CD4-positive, alpha-beta T cell (primary cell): ENCODE measurements at regions not wholly inside any gene's neighbourhood (a gene's known extent, or its start where the extent isn't known, plus 50 kb on each side); places are given as distances from the start of the nearest gene placed in this dataset.

Experiments used
- ATAC-seq: fragments of 200-7000 bp; cut with Tn5 transposase; one replicate; pipeline ENCODE4 v1.10.0; 2022; ENCODE audit warnings: mild to moderate bottlenecking; ENCODE audit not compliant: poor library complexity
- CTCF ChIA-PET: fragments of 350-600 bp; sonication (Branson Sonifier 250); formaldehyde crosslinking; loops from one replicate; lab custom pipeline; 2021; ENCODE audit warnings: antibody characterized with exemption, inconsistent platforms; lab: Charles Lee
- POLR2A ChIA-PET: fragments of 350-600 bp; sonication (Branson Sonifier 250); formaldehyde crosslinking; loops from one replicate; lab custom pipeline; 2021; ENCODE audit warnings: antibody characterized with exemption, inconsistent platforms; lab: Charles Lee
- DNase-seq, 14 experiments: peaks; one replicate each; pipeline ENCODE4 v3.0.0-alpha.2; 2013 to 2020; ENCODE audit warnings: mixed read lengths in 2 of 14
- H3K27ac ChIP-seq, 2 donors: one replicate each; pipeline versions ENCODE4 v1.5.1 to v1.7.0; 2013; ENCODE audit warnings: low read length in 2 of 2, low read depth in 1 of 2, mild to moderate bottlenecking in 1 of 2
- H3K27me3 ChIP-seq, 2 experiments: 1 replicate in 1 of 2; 2 replicates in 1 of 2; pipeline versions ENCODE4 v1.6.1 to v1.7.0; 2013; ENCODE audit warnings: low read length in 2 of 2, control low read depth in 1 of 2, mild to moderate bottlenecking in 1 of 2, moderate library complexity in 1 of 2; ENCODE audit not compliant: insufficient read depth in 2 of 2, control insufficient read depth in 1 of 2
- H3K36me3 ChIP-seq: one replicate; pipeline ENCODE4 v1.6.1; 2013; ENCODE audit warnings: low read length, control low read depth; ENCODE audit not compliant: insufficient read depth
- H3K4me1 ChIP-seq: one replicate; pipeline ENCODE4 v1.6.1; 2013; ENCODE audit warnings: low read length, control low read depth; ENCODE audit not compliant: insufficient read depth
- H3K4me3 ChIP-seq: one replicate; pipeline ENCODE4 v1.5.1; 2013; ENCODE audit warnings: mild to moderate bottlenecking, low read length, moderate library complexity
- H3K9me3 ChIP-seq, 2 experiments: 1 replicate in 1 of 2; 2 replicates in 1 of 2; pipeline versions ENCODE4 v1.6.1 to v1.7.0; 2013; ENCODE audit warnings: low read length in 2 of 2, mild to moderate bottlenecking in 2 of 2, control low read depth in 1 of 2, moderate library complexity in 1 of 2; ENCODE audit not compliant: control insufficient read depth in 1 of 2, insufficient read depth in 1 of 2
- H3K27ac Mint-ChIP-seq: one replicate; pipeline ENCODE4 v1.8.0; 2020; ENCODE audit warnings: mixed read lengths
- H3K27me3 Mint-ChIP-seq: one replicate; pipeline ENCODE4 v1.8.0; 2021; ENCODE audit warnings: mixed read lengths
- H3K36me3 Mint-ChIP-seq: one replicate; pipeline ENCODE4 v1.8.0; 2021; ENCODE audit warnings: low read depth, mixed read lengths
- H3K4me1 Mint-ChIP-seq: one replicate; pipeline ENCODE4 v1.8.0; 2021; ENCODE audit warnings: low read depth, mixed read lengths
- H3K4me3 Mint-ChIP-seq: one replicate; pipeline ENCODE4 v1.8.0; 2020; ENCODE audit warnings: mild to moderate bottlenecking, mixed read lengths
- H3K9me3 Mint-ChIP-seq: one replicate; pipeline ENCODE4 v1.8.0; 2020; ENCODE audit warnings: mixed read lengths
- CTCF ChIP-seq: fragments of 200-600 bp; IDR thresholded peaks from one replicate; pipeline ENCODE4 v1.8.0; 2022; ENCODE audit warnings: antibody characterized with exemption, mild to moderate bottlenecking
- intact Hi-C, 2 experiments: fragments of 100-400 bp; cut with DNase I in 1 of 2; cut with micrococcal nuclease in 1 of 2; formaldehyde crosslinking; loops; one replicate each; pipeline versions ENCODE4 v1.15.1 to v1.9.0; 2023 to 2025; cut with DNase I, micrococcal nuclease

GRCh38 chr3:72203613-72204349 is 418.8 kb upstream of the PROK2 start:
- ATAC-seq (no peak), DNase-seq (no peak)
- CTCF ChIA-PET = no interaction called here
- Mint-ChIP-seq H3K4me1 (no peaks in the 10 kb centered on the region), H3K36me3 (no peaks in the 10 kb centered on the region), H3K27ac (no peak overlapping the region), H3K9me3 (no peaks in the 10 kb centered on the region), H3K4me3 (no peak overlapping the region), H3K27me3 (peaks cover 5% of the 10 kb centered on the region)
- H3K36me3 ChIP-seq = no peaks in the 10 kb centered on the region
- intact Hi-C loops = no loop called here
- POLR2A ChIA-PET = no interaction called here
- no peak for TF ChIP-seq CTCF
- peaks cover 5 to 9% of the 10 kb centered on the region in 2 experiments for H3K9me3 ChIP-seq
- no peaks in the 10 kb centered on the region for H3K4me1 ChIP-seq
- H3K27me3 ChIP-seq = no peaks in the 10 kb centered on the region
- H3K27ac ChIP-seq = no peak overlapping the region
- no peak overlapping the region for H3K4me3 ChIP-seq

GRCh38 chr3:72203105-72203504 is 418.2 kb upstream of the PROK2 start:
- Mint-ChIP-seq H3K27me3 (peaks cover 5% of the 10 kb centered on the region), H3K27ac (no peak overlapping the region), H3K4me3 (no peak overlapping the region), H3K4me1 (no peaks in the 10 kb centered on the region), H3K9me3 (no peaks in the 10 kb centered on the region), H3K36me3 (no peaks in the 10 kb centered on the region)
- no peak overlapping the region for H3K4me3 ChIP-seq
- H3K36me3 ChIP-seq = no peaks in the 10 kb centered on the region
- no peak for DNase-seq
- no peaks in the 10 kb centered on the region for H3K4me1 ChIP-seq
- TF ChIP-seq CTCF = no peak
- peaks cover 5 to 9% of the 10 kb centered on the region in 2 experiments for H3K9me3 ChIP-seq
- no peak for ATAC-seq
- CTCF ChIA-PET = no interaction called here
- intact Hi-C loops = no loop called here
- H3K27me3 ChIP-seq = no peaks in the 10 kb centered on the region
- POLR2A ChIA-PET = no interaction called here
- no peak overlapping the region for H3K27ac ChIP-seq

GRCh38 chr3:72200332-72200731 is 415.4 kb upstream of the PROK2 start:
- H3K4me1 ChIP-seq = no peaks in the 10 kb centered on the region
- Mint-ChIP-seq H3K9me3 (no peaks in the 10 kb centered on the region), H3K27me3 (peaks cover 5% of the 10 kb centered on the region), H3K36me3 (no peaks in the 10 kb centered on the region), H3K27ac (no peak overlapping the region), H3K4me3 (no peak overlapping the region), H3K4me1 (no peaks in the 10 kb centered on the region)
- H3K27me3 ChIP-seq = no peaks in the 10 kb centered on the region
- peaks cover 5 to 9% of the 10 kb centered on the region in 2 experiments for H3K9me3 ChIP-seq
- H3K36me3 ChIP-seq = no peaks in the 10 kb centered on the region
- DNase-seq (no peak), ATAC-seq (no peak)
- no peak for TF ChIP-seq CTCF
- CTCF ChIA-PET = no interaction called here
- POLR2A ChIA-PET = no interaction called here
- intact Hi-C loops = no loop called here
- no peak overlapping the region for H3K27ac ChIP-seq
- H3K4me3 ChIP-seq = no peak overlapping the region
